HL-60 (cell line): ENCODE measurements at regions not wholly inside any gene's neighbourhood (a gene's known extent, or its start where the extent isn't known, plus 50 kb on each side); places are given as distances from the start of the nearest gene placed in this dataset.

Experiments
- GABPA ChIP-seq: IDR thresholded peaks from 2 replicates; pipeline ENCODE4 v1.6.1; 2012; ENCODE audit warnings: low read depth
- POLR2AphosphoS5 ChIP-seq: IDR thresholded peaks from 2 replicates; pipeline ENCODE4 v1.6.1; 2012; ENCODE audit warnings: low read depth
- SPI1 ChIP-seq: IDR thresholded peaks from 2 replicates; pipeline ENCODE4 v1.6.1; 2012; ENCODE audit warnings: low read depth, mild to moderate bottlenecking, borderline replicate concordance
- TF ChIP-seq, protein P1 (sequence below): IDR thresholded peaks from 2 replicates; pipeline ENCODE4 v1.6.1; 2012; ENCODE audit warnings: low read depth; ENCODE audit not compliant: insufficient replicate concordance
- TF ChIP-seq, protein P2 (sequence below): IDR thresholded peaks from one replicate; pipeline ENCODE4 v1.5.1; 2011; ENCODE audit warnings: low read length, control low read depth, inconsistent platforms; ENCODE audit not compliant: insufficient read depth

DNA sequence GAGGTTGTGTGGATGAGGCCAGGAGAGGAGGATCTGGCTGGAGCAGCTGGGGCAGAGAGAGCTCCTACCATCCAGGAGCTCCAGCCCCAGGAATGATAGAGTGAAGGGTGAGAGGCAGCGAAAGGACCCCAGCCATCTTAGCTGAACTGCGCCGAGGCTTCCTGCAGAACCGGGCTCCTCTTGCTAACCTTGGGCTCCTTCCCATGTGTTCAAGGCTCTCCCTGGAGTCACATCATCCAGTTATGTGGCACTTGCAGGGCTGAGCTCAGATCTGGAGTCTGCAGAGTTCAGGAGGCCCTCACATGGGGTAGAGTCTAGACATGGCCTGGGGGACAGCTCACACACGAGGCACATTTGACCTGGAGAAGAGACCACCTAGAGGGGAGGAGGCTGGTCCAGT lies 225.0 kb upstream of the ZNF32 start:
- TF ChIP-seq, protein P1, sequence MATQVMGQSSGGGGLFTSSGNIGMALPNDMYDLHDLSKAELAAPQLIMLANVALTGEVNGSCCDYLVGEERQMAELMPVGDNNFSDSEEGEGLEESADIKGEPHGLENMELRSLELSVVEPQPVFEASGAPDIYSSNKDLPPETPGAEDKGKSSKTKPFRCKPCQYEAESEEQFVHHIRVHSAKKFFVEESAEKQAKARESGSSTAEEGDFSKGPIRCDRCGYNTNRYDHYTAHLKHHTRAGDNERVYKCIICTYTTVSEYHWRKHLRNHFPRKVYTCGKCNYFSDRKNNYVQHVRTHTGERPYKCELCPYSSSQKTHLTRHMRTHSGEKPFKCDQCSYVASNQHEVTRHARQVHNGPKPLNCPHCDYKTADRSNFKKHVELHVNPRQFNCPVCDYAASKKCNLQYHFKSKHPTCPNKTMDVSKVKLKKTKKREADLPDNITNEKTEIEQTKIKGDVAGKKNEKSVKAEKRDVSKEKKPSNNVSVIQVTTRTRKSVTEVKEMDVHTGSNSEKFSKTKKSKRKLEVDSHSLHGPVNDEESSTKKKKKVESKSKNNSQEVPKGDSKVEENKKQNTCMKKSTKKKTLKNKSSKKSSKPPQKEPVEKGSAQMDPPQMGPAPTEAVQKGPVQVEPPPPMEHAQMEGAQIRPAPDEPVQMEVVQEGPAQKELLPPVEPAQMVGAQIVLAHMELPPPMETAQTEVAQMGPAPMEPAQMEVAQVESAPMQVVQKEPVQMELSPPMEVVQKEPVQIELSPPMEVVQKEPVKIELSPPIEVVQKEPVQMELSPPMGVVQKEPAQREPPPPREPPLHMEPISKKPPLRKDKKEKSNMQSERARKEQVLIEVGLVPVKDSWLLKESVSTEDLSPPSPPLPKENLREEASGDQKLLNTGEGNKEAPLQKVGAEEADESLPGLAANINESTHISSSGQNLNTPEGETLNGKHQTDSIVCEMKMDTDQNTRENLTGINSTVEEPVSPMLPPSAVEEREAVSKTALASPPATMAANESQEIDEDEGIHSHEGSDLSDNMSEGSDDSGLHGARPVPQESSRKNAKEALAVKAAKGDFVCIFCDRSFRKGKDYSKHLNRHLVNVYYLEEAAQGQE = no peak
- TF ChIP-seq, protein P2, sequence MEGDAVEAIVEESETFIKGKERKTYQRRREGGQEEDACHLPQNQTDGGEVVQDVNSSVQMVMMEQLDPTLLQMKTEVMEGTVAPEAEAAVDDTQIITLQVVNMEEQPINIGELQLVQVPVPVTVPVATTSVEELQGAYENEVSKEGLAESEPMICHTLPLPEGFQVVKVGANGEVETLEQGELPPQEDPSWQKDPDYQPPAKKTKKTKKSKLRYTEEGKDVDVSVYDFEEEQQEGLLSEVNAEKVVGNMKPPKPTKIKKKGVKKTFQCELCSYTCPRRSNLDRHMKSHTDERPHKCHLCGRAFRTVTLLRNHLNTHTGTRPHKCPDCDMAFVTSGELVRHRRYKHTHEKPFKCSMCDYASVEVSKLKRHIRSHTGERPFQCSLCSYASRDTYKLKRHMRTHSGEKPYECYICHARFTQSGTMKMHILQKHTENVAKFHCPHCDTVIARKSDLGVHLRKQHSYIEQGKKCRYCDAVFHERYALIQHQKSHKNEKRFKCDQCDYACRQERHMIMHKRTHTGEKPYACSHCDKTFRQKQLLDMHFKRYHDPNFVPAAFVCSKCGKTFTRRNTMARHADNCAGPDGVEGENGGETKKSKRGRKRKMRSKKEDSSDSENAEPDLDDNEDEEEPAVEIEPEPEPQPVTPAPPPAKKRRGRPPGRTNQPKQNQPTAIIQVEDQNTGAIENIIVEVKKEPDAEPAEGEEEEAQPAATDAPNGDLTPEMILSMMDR = no peak
- TF ChIP-seq POLR2AphosphoS5 (no peak), GABPA (no peak), SPI1 (no peak)
